Esophagus squamous epithelium (tissue), 5 donors: ENCODE measurements at regions not wholly inside any gene's neighbourhood (a gene's known extent, or its start where the extent isn't known, plus 50 kb on each side); places are given as distances from the start of the nearest gene placed in this dataset.

Experiments used
- DNase-seq: peaks from one replicate; lab custom pipeline; 2025; lab: John Stamatoyannopoulos, UW
- H3K27ac ChIP-seq, 4 donors: fragments of 200-600 bp; sonication (generic); one replicate each; pipeline ENCODE4 v1.5.1; 2016 to 2019; ENCODE audit warnings: mild to moderate bottlenecking in 1 of 4
- H3K27me3 ChIP-seq, 4 donors: fragments of 200-600 bp; sonication (generic); 1 replicate in 3 of 4; 2 replicates in 1 of 4; pipeline versions ENCODE4 v1.5.1 to v1.6.0; 2017 to 2021; ENCODE audit warnings: antibody characterized with exemption in 1 of 4
- H3K36me3 ChIP-seq, 3 donors: fragments of 200-600 bp; sonication (generic); one replicate each; pipeline ENCODE4 v1.5.1; 2016 to 2019
- H3K4me1 ChIP-seq, 3 donors: fragments of 200-600 bp; sonication (generic); one replicate each; pipeline ENCODE4 v1.5.1; 2017 to 2019
- H3K4me3 ChIP-seq, 4 donors: fragments of 200-600 bp; sonication (generic); 1 replicate in 3 of 4; 2 replicates in 1 of 4; pipeline ENCODE4 v1.5.1; 2016 to 2019; ENCODE audit warnings: mild to moderate bottlenecking in 2 of 4, moderate library complexity in 1 of 4
- H3K9me3 ChIP-seq, 3 donors: fragments of 200-600 bp; sonication (generic); one replicate each; pipeline ENCODE4 v1.5.1; 2016 to 2019
- POLR2A ChIP-seq, 4 donors: fragments of 450-650 bp; IDR thresholded peaks; one replicate each; pipeline ENCODE4 v1.6.1; 2017; ENCODE audit warnings: antibody characterized with exemption in 4 of 4, mild to moderate bottlenecking in 4 of 4, moderate library complexity in 3 of 4
- WGBS, 2 donors: methylation state at CpG; one replicate each; pipeline ENCODE4 v1.1.5; 2018; 5-methylcytosine and 5-hydroxymethylcytosine counted together
- intact Hi-C: fragments of 100-400 bp; cut with DNase I; formaldehyde crosslinking; loops from one replicate; pipeline ENCODE4 v1.15.0; 2022
- TF ChIP-seq, protein P1 (sequence below), 6 experiments: fragments of 450-650 bp in 4 of 6; fragments of 200-600 bp in 2 of 6; sonication (generic) in 2 of 6; IDR thresholded peaks; one replicate each; pipeline ENCODE4 v1.5.1; 2016 to 2019; ENCODE audit warnings: antibody characterized with exemption in 6 of 6, mild to moderate bottlenecking in 4 of 6, moderate library complexity in 4 of 6
- donor health status: DM: yes; HTN: yes; CAD: no.

DNA sequence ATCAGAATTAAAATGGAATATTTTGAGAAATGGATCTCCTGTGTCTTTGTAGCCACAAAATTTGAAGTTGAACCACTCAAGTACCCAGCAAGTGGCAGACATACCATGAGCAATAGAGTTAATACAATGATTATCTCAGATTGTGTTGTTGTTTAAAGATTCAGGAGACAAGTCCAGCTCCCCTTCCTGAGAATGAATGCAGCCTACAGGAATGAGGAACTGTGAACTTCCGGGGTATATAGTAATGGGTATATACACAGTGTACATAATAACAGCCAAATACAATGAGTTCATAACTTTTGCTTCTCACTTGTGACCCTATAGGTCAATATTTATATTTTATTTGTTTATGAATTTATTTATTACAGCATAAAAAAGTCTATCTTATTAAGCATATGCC is 445.0 kb downstream of the SETD4 start:
- H3K27ac ChIP-seq, result no peak overlapping the region
- no peak for DNase-seq
- TF ChIP-seq, protein P1, sequence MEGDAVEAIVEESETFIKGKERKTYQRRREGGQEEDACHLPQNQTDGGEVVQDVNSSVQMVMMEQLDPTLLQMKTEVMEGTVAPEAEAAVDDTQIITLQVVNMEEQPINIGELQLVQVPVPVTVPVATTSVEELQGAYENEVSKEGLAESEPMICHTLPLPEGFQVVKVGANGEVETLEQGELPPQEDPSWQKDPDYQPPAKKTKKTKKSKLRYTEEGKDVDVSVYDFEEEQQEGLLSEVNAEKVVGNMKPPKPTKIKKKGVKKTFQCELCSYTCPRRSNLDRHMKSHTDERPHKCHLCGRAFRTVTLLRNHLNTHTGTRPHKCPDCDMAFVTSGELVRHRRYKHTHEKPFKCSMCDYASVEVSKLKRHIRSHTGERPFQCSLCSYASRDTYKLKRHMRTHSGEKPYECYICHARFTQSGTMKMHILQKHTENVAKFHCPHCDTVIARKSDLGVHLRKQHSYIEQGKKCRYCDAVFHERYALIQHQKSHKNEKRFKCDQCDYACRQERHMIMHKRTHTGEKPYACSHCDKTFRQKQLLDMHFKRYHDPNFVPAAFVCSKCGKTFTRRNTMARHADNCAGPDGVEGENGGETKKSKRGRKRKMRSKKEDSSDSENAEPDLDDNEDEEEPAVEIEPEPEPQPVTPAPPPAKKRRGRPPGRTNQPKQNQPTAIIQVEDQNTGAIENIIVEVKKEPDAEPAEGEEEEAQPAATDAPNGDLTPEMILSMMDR (IDR thresholded peaks at IDR 0.05), result no peak
- TF ChIP-seq POLR2A (IDR thresholded peaks at IDR 0.05), result no peak
- intact Hi-C loops, result no loop called here
- H3K36me3 ChIP-seq, result no peaks in the 10 kb centered on the region
- no peak overlapping the region for H3K4me3 ChIP-seq
- 48 to 78% methylated on average over 1 of the region's 1 CpG for WGBS, 2 donors
- peaks cover 0 to 5% (median 0%) of the 10 kb centered on the region in 3 donors for H3K4me1 ChIP-seq
- no peaks in the 10 kb centered on the region for H3K9me3 ChIP-seq
- H3K27me3 ChIP-seq, result no peaks in the 10 kb centered on the region

DNA sequence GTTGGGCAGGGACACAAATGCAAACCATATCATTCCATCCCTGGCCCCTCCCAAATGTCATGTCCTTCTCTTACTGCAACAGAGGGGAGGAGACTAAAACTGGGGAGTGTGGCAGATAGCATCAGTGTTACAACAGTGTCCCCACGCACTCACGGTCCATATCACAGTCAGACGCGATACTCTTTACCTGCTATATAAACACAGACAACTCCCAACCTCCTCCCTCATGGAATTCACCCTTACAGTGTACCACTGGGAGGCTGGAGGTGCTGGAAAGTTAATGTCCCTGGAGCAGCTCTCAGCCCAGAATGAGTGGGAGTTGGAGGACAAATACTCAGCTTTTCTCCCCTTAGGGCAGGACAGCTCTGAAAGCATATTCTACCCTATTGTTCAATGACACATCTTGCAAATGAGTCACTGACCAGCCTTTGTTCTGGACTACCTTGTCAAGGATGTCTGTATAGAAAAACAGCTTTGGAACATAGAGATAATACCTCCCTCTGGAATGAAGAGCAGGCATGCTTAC is 445.9 kb downstream of the SETD4 start:
- 77 to 81% methylated on average over 4 of the region's 4 CpGs for WGBS, 2 donors

DNA sequence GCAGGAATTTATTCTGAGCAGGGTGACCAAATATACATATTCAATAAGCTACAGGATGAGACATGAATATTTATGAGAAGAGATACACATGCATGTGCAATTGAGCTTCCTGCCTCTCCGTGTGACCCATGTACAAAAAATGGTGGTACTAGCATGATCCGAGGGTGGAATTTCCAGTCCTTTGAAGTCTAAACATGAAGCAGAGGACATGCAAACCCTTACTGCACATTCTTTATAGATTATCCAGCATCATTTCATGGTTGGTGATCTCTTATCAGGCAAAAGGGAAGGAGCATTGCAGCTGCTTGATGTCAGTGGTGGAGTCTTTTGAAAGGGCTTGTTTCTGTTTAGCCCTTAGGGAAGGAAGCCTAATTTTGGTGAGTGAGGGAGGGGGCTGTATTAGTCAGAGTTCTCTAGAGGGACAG is 448.6 kb downstream of the SETD4 start:
- no peak overlapping the region for H3K4me3 ChIP-seq
- intact Hi-C loops, result no loop called here
- no peak for DNase-seq
- no peak overlapping the region for H3K27ac ChIP-seq
- 39 to 79% methylated on average over 2 of the region's 2 CpGs for WGBS, 2 donors
- no peaks in the 10 kb centered on the region for H3K36me3 ChIP-seq
- no peaks in the 10 kb centered on the region for H3K9me3 ChIP-seq
- H3K27me3 ChIP-seq, result no peaks in the 10 kb centered on the region
- peaks cover 0 to 5% (median 3%) of the 10 kb centered on the region in 3 donors for H3K4me1 ChIP-seq
- no peak for TF ChIP-seq POLR2A (IDR thresholded peaks at IDR 0.05)
- TF ChIP-seq, protein P1 (IDR thresholded peaks at IDR 0.05), result no peak

More for the DNA sequence above, 445.9 kb downstream of the SETD4 start:
- no peak overlapping the region for H3K27ac ChIP-seq
- no peak for DNase-seq
- no peaks in the 10 kb centered on the region for H3K9me3 ChIP-seq
- no peaks in the 10 kb centered on the region for H3K27me3 ChIP-seq
- TF ChIP-seq POLR2A (IDR thresholded peaks at IDR 0.05), result no peak
- peaks cover 0 to 5% (median 0%) of the 10 kb centered on the region in 3 donors for H3K4me1 ChIP-seq
- no peaks in the 10 kb centered on the region for H3K36me3 ChIP-seq
- intact Hi-C loops, result no loop called here
- H3K4me3 ChIP-seq, result no peak overlapping the region

DNA sequence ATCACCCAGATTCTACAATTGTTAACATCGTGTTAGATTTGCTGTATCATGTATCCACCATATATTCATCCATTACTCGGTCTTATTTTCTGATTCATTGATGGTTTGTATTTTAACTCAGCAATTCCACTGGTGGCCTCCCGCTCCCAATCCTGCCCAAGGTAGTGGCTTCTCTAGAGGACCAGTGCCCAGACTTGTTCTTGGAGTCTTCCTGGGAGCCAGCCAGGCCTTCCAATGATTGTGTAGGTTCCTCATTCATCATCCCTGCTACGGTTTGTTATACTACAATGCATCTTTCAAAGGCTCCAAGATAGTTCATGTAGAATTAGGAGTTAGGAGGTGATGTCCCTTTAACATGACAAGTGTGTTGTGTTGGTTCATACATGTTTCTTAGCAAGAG is 451.1 kb downstream of the SETD4 start:
- Histone ChIP-seq H3K36me3 (no peaks in the 10 kb centered on the region), H3K4me1 (peaks cover 0 to 9% (median 0%) of the 10 kb centered on the region in 3 donors), H3K4me3 (no peak overlapping the region), H3K9me3 (no peaks in the 10 kb centered on the region), H3K27ac (no peak overlapping the region), H3K27me3 (no peaks in the 10 kb centered on the region)
- WGBS, 2 donors, result 42 to 47% methylated on average over 4 of the region's 4 CpGs
- intact Hi-C loops, result no loop called here
- no peak for TF ChIP-seq POLR2A (IDR thresholded peaks at IDR 0.05)
- TF ChIP-seq, protein P1 (IDR thresholded peaks at IDR 0.05), result no peak
- DNase-seq, result no peak

DNA sequence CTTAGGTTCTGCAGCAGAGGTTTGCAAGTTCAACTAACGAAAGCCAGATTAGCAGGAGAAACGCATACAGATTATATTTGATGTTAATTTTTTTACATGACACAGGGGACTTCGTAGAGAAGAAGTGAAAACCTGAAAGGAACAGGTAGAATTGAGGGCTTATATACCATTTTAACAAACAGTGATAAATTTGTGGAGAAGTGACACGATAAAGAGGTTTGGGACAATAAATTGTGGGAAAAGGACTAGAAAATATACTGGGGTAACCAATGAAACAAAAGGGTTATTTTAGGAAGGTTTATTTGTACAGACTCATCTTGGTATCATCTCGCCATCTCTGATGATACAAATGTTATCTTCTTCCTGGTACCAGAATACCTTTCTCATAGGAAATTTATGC is 452.9 kb downstream of the SETD4 start:
- Histone ChIP-seq H3K4me3 (no peak overlapping the region), H3K9me3 (no peaks in the 10 kb centered on the region), H3K36me3 (no peaks in the 10 kb centered on the region), H3K27ac (no peak overlapping the region), H3K4me1 (peaks cover 0 to 9% (median 0%) of the 10 kb centered on the region in 3 donors), H3K27me3 (peaks cover 0 to 13% (median 0%) of the 10 kb centered on the region in 4 donors)
- 81 to 87% methylated on average over 5 of the region's 5 CpGs for WGBS, 2 donors
- intact Hi-C loops, result no loop called here
- DNase-seq, result no peak
- TF ChIP-seq, protein P1 (IDR thresholded peaks at IDR 0.05), result no peak
- no peak for TF ChIP-seq POLR2A (IDR thresholded peaks at IDR 0.05)
